Trophoblast cell (in vitro differentiated cells and primary cell): ENCODE measurements at regions not wholly inside any gene's neighbourhood (a gene's known extent, or its start where the extent isn't known, plus 50 kb on each side); places are given as distances from the start of the nearest gene placed in this dataset.

Experiments
- DNase-seq, 2 donors: peaks; one replicate each; pipeline ENCODE4 v3.0.0-alpha.2; 2016
- H2AFZ ChIP-seq: 2 replicates; pipeline ENCODE4 v1.6.1; 2013; ENCODE audit warnings: low read length, moderate library complexity, mild to moderate bottlenecking; ENCODE audit not compliant: insufficient read depth, poor library complexity
- H2AK5ac ChIP-seq: 2 replicates; pipeline ENCODE4 v1.6.1; 2013; ENCODE audit warnings: mild to moderate bottlenecking, low read length
- H2BK120ac ChIP-seq: 2 replicates; pipeline ENCODE4 v1.6.1; 2013; ENCODE audit warnings: low read length, mild to moderate bottlenecking, moderate library complexity; ENCODE audit not compliant: insufficient read depth, poor library complexity
- H2BK12ac ChIP-seq: 2 replicates; pipeline ENCODE4 v1.6.1; 2013; ENCODE audit warnings: mild to moderate bottlenecking, low read length, moderate library complexity
- H2BK5ac ChIP-seq: 2 replicates; pipeline ENCODE4 v1.6.1; 2013; ENCODE audit warnings: low read length, low read depth, moderate library complexity, mild to moderate bottlenecking; ENCODE audit not compliant: poor library complexity
- H3K14ac ChIP-seq: 2 replicates; pipeline ENCODE4 v1.6.1; 2013; ENCODE audit warnings: mild to moderate bottlenecking, low read length
- H3K18ac ChIP-seq: 2 replicates; pipeline ENCODE4 v1.6.1; 2013; ENCODE audit warnings: mild to moderate bottlenecking, low read length
- H3K23ac ChIP-seq: 2 replicates; pipeline ENCODE4 v1.6.1; 2013; ENCODE audit warnings: low read length
- H3K27ac ChIP-seq: 2 replicates; pipeline ENCODE4 v1.5.1; 2013; ENCODE audit warnings: low read depth, mild to moderate bottlenecking, inconsistent platforms, low read length, moderate library complexity
- H3K27me3 ChIP-seq: 2 replicates; pipeline ENCODE4 v1.6.1; 2013; ENCODE audit warnings: inconsistent platforms, mild to moderate bottlenecking, low read length, moderate library complexity; ENCODE audit not compliant: insufficient read depth
- H3K36me3 ChIP-seq, 2 experiments: 1 replicate in 1 of 2; 2 replicates in 1 of 2; pipeline ENCODE4 v1.6.1; 2013; ENCODE audit warnings: low read length in 2 of 2, mild to moderate bottlenecking in 2 of 2, moderate library complexity in 1 of 2; ENCODE audit not compliant: insufficient read depth in 2 of 2, control insufficient read depth in 1 of 2
- H3K4ac ChIP-seq: 2 replicates; pipeline ENCODE4 v1.6.1; 2013; ENCODE audit warnings: low read depth, mild to moderate bottlenecking, low read length, moderate library complexity
- H3K4me1 ChIP-seq, 2 experiments: 1 replicate in 1 of 2; 2 replicates in 1 of 2; pipeline ENCODE4 v1.6.1; 2013; ENCODE audit warnings: low read length in 2 of 2, mild to moderate bottlenecking in 2 of 2, moderate library complexity in 1 of 2; ENCODE audit not compliant: insufficient read depth in 2 of 2, control insufficient read depth in 1 of 2
- H3K4me2 ChIP-seq: 2 replicates; pipeline ENCODE4 v1.6.1; 2013; ENCODE audit warnings: inconsistent platforms, mild to moderate bottlenecking, low read length, moderate library complexity
- H3K4me3 ChIP-seq: 2 replicates; pipeline ENCODE4 v1.5.1; 2013; ENCODE audit warnings: mild to moderate bottlenecking, low read depth, low read length, inconsistent platforms
- H3K79me1 ChIP-seq: one replicate; pipeline ENCODE4 v1.6.1; 2013; ENCODE audit warnings: low read length
- H3K79me2 ChIP-seq: 2 replicates; pipeline ENCODE4 v1.6.1; 2013; ENCODE audit warnings: low read length, mild to moderate bottlenecking; ENCODE audit not compliant: control insufficient read depth, insufficient read depth, poor library complexity
- H3K9ac ChIP-seq: 2 replicates; pipeline ENCODE4 v1.6.1; 2013; ENCODE audit warnings: mild to moderate bottlenecking, low read length
- H3K9me3 ChIP-seq: 2 replicates; pipeline ENCODE4 v1.6.1; 2013; ENCODE audit warnings: low read depth, mild to moderate bottlenecking, control low read depth, inconsistent platforms, low read length; ENCODE audit not compliant: insufficient read depth
- H4K12ac ChIP-seq: 2 replicates; pipeline ENCODE4 v1.6.1; 2013; ENCODE audit warnings: low read depth, mild to moderate bottlenecking, low read length, moderate library complexity
- H4K8ac ChIP-seq: 2 replicates; pipeline ENCODE4 v1.6.1; 2013; ENCODE audit warnings: low read depth, mild to moderate bottlenecking, low read length, moderate library complexity
- H4K91ac ChIP-seq: one replicate; pipeline ENCODE4 v1.6.1; 2013; ENCODE audit warnings: low read depth, mild to moderate bottlenecking, low read length, moderate library complexity
- WGBS: extraction: QIAGEN DNeasy Blood & Tissue Kit; methylation state at CpG from one replicate; pipeline ENCODE4 v1.1.7; 2013; ENCODE audit warnings: missing lambda C conversion rate; ENCODE audit not compliant: insufficient read length, insufficient coverage; ENCODE audit errors: extremely low coverage; 5-methylcytosine and 5-hydroxymethylcytosine counted together

DNA sequence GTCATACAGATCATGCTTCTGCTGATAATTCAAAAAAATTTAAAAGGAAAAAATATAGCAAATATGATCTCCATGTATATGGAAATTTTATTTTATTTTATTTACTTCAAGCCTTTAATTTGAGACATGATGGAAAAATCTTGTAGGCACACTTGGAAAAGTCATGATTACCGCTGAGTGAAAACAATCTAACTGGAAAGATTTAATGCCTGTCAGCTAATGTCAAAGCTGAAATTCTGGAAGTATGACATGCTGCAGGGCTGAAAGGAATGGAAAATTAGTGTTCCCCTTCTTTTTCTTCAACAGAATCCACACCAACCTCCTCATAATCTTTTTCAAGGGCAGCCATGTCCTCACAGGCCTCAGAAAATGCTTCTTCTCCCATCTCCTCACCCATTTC lies 58.2 kb downstream of the RPRM start:
- H2BK120ac ChIP-seq = no peak overlapping the region
- H3K14ac ChIP-seq = no peak overlapping the region
- H3K9ac ChIP-seq = no peak overlapping the region
- DNase-seq = no peak
- no peak overlapping the region for H4K91ac ChIP-seq
- H3K4ac ChIP-seq = no peak overlapping the region
- no peaks in the 10 kb centered on the region for H3K36me3 ChIP-seq
- H3K79me2 ChIP-seq = no peaks in the 10 kb centered on the region
- H3K27me3 ChIP-seq = no peaks in the 10 kb centered on the region
- H3K4me3 ChIP-seq = no peak overlapping the region
- no peaks in the 10 kb centered on the region for H3K9me3 ChIP-seq
- no peak overlapping the region for H3K4me2 ChIP-seq
- no peak overlapping the region for H4K12ac ChIP-seq
- WGBS = no CpG with 5 or more reads among the region's 1 CpG
- H3K79me1 ChIP-seq = no peaks in the 10 kb centered on the region
- H3K18ac ChIP-seq = no peak overlapping the region
- no peak overlapping the region for H2BK5ac ChIP-seq
- H2AFZ ChIP-seq = no peak overlapping the region
- H3K27ac ChIP-seq = no peak overlapping the region
- H3K4me1 ChIP-seq = no peaks in the 10 kb centered on the region
- no peak overlapping the region for H2AK5ac ChIP-seq
- H3K23ac ChIP-seq = no peak overlapping the region
- H2BK12ac ChIP-seq = no peak overlapping the region
- H4K8ac ChIP-seq = no peak overlapping the region

DNA sequence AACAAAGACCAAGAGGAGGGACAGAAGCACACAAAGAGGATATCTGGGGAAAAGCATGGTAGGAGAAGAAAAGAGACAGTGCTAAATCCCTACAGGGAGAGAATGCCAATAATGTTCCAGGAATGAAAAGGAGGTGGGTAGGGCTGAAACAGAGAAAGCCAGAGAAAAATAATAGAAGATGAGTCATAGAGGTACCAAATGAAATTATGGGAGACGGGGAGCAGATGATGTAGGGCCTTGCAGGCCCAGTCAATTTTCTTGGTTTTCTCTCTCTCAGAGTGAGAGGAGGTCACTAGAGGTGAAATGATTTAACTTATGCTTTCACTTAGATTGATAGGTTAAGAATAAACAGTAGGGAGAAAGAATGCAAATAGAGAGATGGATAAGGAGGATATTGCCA lies 61.5 kb downstream of the RPRM start:
- WGBS = no CpG with 5 or more reads among the region's 1 CpG
- Histone ChIP-seq H3K23ac (no peak overlapping the region), H2BK12ac (no peak overlapping the region)

DNA sequence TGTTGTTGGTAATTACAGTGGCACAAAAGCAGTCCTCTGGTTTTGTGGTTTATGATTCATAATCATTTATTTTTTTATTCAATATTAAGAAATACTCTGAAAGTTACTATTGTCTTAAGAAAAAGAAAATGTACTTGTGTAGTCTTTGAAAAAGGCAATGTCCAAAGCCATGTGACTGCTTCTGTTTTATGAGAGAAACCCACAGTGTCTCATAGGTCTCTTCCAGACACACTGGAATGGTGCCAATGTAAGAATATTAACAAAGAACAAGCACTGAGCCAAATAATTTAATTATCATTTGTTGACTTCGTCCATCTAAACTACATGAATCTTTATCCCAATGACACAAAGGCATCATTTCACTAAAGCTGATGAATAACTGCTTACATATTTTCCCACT lies 62.5 kb downstream of the RPRM start:
- Histone ChIP-seq H3K36me3 (no peaks in the 10 kb centered on the region), H3K79me1 (no peaks in the 10 kb centered on the region), H3K27me3 (no peaks in the 10 kb centered on the region), H4K12ac (no peak overlapping the region), H3K79me2 (no peaks in the 10 kb centered on the region), H2BK120ac (no peak overlapping the region), H4K91ac (no peak overlapping the region), H2BK5ac (no peak overlapping the region), H2AK5ac (no peak overlapping the region), H3K4me2 (no peak overlapping the region), H3K27ac (no peak overlapping the region), H3K4me3 (no peak overlapping the region), H2BK12ac (no peak overlapping the region), H3K14ac (no peak overlapping the region), H3K4ac (no peak overlapping the region), H3K9ac (no peak overlapping the region), H3K23ac (no peak overlapping the region), H3K18ac (no peak overlapping the region), H3K9me3 (no peaks in the 10 kb centered on the region), H4K8ac (no peak overlapping the region), H2AFZ (no peak overlapping the region), H3K4me1 (no peaks in the 10 kb centered on the region)
- no peak for DNase-seq
- WGBS = no CpG with 5 or more reads among the region's 1 CpG

More for the DNA sequence above, 61.5 kb downstream of the RPRM start:
- no peak overlapping the region for H2BK120ac ChIP-seq
- H3K79me1 ChIP-seq = no peaks in the 10 kb centered on the region
- H4K91ac ChIP-seq = no peak overlapping the region
- no peak overlapping the region for H3K14ac ChIP-seq
- H3K4me1 ChIP-seq = no peaks in the 10 kb centered on the region
- H2AFZ ChIP-seq = no peak overlapping the region
- no peak overlapping the region for H2BK5ac ChIP-seq
- H3K27me3 ChIP-seq = no peaks in the 10 kb centered on the region
- H4K12ac ChIP-seq = no peak overlapping the region
- no peak overlapping the region for H4K8ac ChIP-seq
- no peaks in the 10 kb centered on the region for H3K79me2 ChIP-seq
- no peak overlapping the region for H3K27ac ChIP-seq
- no peak overlapping the region for H3K18ac ChIP-seq
- no peak for DNase-seq
- H3K9ac ChIP-seq = no peak overlapping the region
- no peak overlapping the region for H3K4me2 ChIP-seq
- no peaks in the 10 kb centered on the region for H3K9me3 ChIP-seq
- no peak overlapping the region for H3K4ac ChIP-seq
- no peaks in the 10 kb centered on the region for H3K36me3 ChIP-seq
- no peak overlapping the region for H2AK5ac ChIP-seq
- H3K4me3 ChIP-seq = no peak overlapping the region

DNA sequence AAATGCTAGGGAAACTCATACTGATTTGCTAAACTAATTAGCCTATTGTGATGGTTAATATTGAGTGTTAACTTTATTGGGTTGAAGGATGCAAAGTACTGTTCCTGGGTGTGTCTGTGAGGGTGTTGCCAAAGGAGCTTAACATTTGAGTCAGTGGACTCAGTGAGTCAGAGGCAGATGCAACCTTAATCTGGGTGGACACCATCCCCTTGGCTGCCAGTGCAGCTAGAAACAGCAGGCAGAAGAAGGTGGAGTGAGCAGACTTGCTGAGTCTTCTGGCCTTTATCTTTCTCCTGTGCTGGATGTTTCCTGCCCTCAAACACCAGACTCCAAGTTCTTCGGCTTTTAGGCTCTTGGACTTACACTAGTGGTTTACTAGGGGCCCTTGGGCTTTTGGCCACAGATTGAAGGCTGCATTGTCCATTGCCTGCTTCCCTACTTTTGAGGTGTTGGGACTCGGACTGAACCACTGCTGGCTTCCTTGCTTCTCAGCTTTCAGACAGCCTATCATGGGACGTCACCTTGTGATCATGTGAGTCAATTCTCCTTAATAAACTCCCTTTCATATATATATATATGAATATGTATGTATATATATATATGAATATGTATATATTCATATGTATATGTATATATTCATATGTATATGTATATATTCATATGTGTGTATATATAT lies 69.7 kb downstream of the RPRM start:
- H3K4me2 ChIP-seq = no peak overlapping the region
- no peak overlapping the region for H2BK12ac ChIP-seq
- H3K27me3 ChIP-seq = no peaks in the 10 kb centered on the region
- H3K4me1 ChIP-seq = no peaks in the 10 kb centered on the region
- no peak overlapping the region for H3K9ac ChIP-seq
- no peak for DNase-seq
- H2AK5ac ChIP-seq = no peak overlapping the region
- no peak overlapping the region for H2BK120ac ChIP-seq
- no peak overlapping the region for H4K91ac ChIP-seq
- no peak overlapping the region for H3K23ac ChIP-seq
- no peak overlapping the region for H4K12ac ChIP-seq
- H3K79me2 ChIP-seq = no peaks in the 10 kb centered on the region
- H3K36me3 ChIP-seq = no peaks in the 10 kb centered on the region
- no peak overlapping the region for H2AFZ ChIP-seq
- no peak overlapping the region for H3K14ac ChIP-seq
- H3K27ac ChIP-seq = no peak overlapping the region
- H3K9me3 ChIP-seq = no peaks in the 10 kb centered on the region
- H3K18ac ChIP-seq = no peak overlapping the region
- no CpG with 5 or more reads among the region's 3 CpGs for WGBS
- no peak overlapping the region for H3K4ac ChIP-seq
- H3K4me3 ChIP-seq = no peak overlapping the region
- no peak overlapping the region for H4K8ac ChIP-seq
- no peak overlapping the region for H2BK5ac ChIP-seq
- H3K79me1 ChIP-seq = no peaks in the 10 kb centered on the region
